ENCODE measurements at regions not wholly inside any gene's neighbourhood (a gene's known extent, or its start where the extent isn't known, plus 50 kb on each side); places are given as distances from the start of the nearest gene placed in this dataset.

- H3K36me3 ChIP-seq (ENCODE audit: control insufficient read depth, insufficient read depth, low read length) = no peaks in the 10 kb centered on the region
- Mint-ChIP-seq H3K9me3 (no peaks in the 10 kb centered on the region), H3K27ac (no peak overlapping the region), H3K4me1 (peaks cover 8% of the 10 kb centered on the region), H3K27me3 (ENCODE audit: insufficient read depth) (no peaks in the 10 kb centered on the region), H3K4me3 (no peak overlapping the region), H3K36me3 (ENCODE audit: low read depth) (no peaks in the 10 kb centered on the region)
- TF ChIP-seq, protein P1, sequence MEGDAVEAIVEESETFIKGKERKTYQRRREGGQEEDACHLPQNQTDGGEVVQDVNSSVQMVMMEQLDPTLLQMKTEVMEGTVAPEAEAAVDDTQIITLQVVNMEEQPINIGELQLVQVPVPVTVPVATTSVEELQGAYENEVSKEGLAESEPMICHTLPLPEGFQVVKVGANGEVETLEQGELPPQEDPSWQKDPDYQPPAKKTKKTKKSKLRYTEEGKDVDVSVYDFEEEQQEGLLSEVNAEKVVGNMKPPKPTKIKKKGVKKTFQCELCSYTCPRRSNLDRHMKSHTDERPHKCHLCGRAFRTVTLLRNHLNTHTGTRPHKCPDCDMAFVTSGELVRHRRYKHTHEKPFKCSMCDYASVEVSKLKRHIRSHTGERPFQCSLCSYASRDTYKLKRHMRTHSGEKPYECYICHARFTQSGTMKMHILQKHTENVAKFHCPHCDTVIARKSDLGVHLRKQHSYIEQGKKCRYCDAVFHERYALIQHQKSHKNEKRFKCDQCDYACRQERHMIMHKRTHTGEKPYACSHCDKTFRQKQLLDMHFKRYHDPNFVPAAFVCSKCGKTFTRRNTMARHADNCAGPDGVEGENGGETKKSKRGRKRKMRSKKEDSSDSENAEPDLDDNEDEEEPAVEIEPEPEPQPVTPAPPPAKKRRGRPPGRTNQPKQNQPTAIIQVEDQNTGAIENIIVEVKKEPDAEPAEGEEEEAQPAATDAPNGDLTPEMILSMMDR (conservative IDR thresholded peaks at IDR 0.05) = no peak
- H3K27ac ChIP-seq (ENCODE audit: low read depth, low read length) = no peak overlapping the region
- H3K9me3 ChIP-seq (ENCODE audit: control insufficient read depth, low read length) = no peaks in the 10 kb centered on the region
- no peak for DNase-seq
- H3K4me3 ChIP-seq (ENCODE audit: low read length) = no peak overlapping the region
- H3K27me3 ChIP-seq (ENCODE audit: control insufficient read depth, insufficient read depth, low read length, poor library complexity, severe bottlenecking) = no peaks in the 10 kb centered on the region
- WGBS, 2 experiments (ENCODE audit: insufficient coverage in 1 of 2, insufficient read length in 1 of 2) = 89 to 100% methylated on average over 3 to 9 of the region's 9 CpGs
- no peaks in the 10 kb centered on the region for H3K4me1 ChIP-seq (ENCODE audit: control insufficient read depth, insufficient read depth, low read length)
- H3K9ac ChIP-seq (ENCODE audit: extremely low read depth, low read length, poor library complexity, severe bottlenecking) = no peak overlapping the region
These were observed 77.5 kb downstream of the FOXL3 start for GRCh38 chr7:367351-367901.

DNA sequence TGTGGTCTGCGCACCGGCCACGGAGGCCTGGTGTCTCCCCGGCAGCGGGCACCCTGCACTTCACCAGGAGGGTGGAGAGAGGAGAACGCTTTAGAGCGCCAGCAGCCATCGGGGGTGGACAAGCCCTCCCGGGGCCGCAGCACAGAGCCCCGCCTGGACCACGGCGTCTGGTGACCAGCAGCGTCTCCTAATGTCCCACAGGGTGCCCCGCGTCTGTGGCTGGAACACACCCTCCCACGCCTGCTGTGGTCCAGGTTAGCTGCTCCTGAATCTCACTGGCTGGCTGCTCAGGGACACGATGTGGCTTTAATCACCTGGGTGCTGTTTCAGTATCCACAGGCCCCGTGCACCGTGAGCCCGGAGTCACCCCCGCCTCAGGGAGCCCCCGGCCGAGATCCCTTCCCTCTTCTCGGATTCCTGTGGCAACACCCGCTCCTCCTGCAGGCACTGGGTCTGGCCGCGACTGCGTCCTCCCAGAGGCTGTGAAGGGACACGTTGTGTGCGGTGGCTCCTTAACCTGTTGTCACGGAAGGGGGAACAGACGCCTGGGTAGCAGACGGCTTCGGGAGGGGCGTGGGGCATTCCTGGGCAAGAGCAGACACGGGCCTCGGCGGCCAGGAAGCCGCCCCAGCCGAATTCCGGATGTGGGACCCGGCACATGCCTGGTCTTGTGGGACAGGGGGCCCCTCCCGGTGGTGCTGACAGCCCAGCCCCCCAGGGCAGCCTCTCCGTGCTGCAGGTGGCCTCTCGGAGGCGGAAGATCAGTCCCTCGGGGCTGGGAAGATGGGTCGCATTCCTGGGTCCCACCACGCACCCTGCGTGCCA is 78.9 kb downstream of the FOXL3 start:
- no peak for DNase-seq
- Histone ChIP-seq H3K4me1 (ENCODE audit: control insufficient read depth, insufficient read depth, low read length) (peaks cover 6% of the 10 kb centered on the region), H3K9ac (ENCODE audit: extremely low read depth, low read length, poor library complexity, severe bottlenecking) (no peak overlapping the region), H3K27ac (ENCODE audit: low read depth, low read length) (no peak overlapping the region), H3K27me3 (ENCODE audit: control insufficient read depth, insufficient read depth, low read length, poor library complexity, severe bottlenecking) (no peaks in the 10 kb centered on the region), H3K9me3 (ENCODE audit: control insufficient read depth, low read length) (no peaks in the 10 kb centered on the region), H3K4me3 (ENCODE audit: low read length) (no peak overlapping the region), H3K36me3 (ENCODE audit: control insufficient read depth, insufficient read depth, low read length) (no peaks in the 10 kb centered on the region)
- no peaks in the 10 kb centered on the region for H3K27me3 Mint-ChIP-seq (ENCODE audit: insufficient read depth)
- no peak overlapping the region for H3K4me3 Mint-ChIP-seq
- 88 to 93% methylated on average over 31 to 51 of the region's 51 CpGs for WGBS, 2 experiments (ENCODE audit: insufficient coverage in 1 of 2, insufficient read length in 1 of 2)
- H3K36me3 Mint-ChIP-seq (ENCODE audit: low read depth) = no peaks in the 10 kb centered on the region
- peaks cover 16% of the 10 kb centered on the region for H3K4me1 Mint-ChIP-seq
- TF ChIP-seq, protein P1 (conservative IDR thresholded peaks at IDR 0.05) = no peak
- H3K9me3 Mint-ChIP-seq = no peaks in the 10 kb centered on the region
- no peak overlapping the region for H3K27ac Mint-ChIP-seq

- H3K27me3 Mint-ChIP-seq (ENCODE audit: insufficient read depth) = no peaks in the 10 kb centered on the region
- 92 to 94% methylated on average over 41 to 57 of the region's 57 CpGs for WGBS, 2 experiments (ENCODE audit: insufficient coverage in 1 of 2, insufficient read length in 1 of 2)
- no peak overlapping the region for H3K27ac Mint-ChIP-seq
- no peaks in the 10 kb centered on the region for H3K36me3 Mint-ChIP-seq (ENCODE audit: low read depth)
- H3K36me3 ChIP-seq (ENCODE audit: control insufficient read depth, insufficient read depth, low read length) = no peaks in the 10 kb centered on the region
- no peaks in the 10 kb centered on the region for H3K9me3 ChIP-seq (ENCODE audit: control insufficient read depth, low read length)
- H3K4me3 ChIP-seq (ENCODE audit: low read length) = no peak overlapping the region
- no peak overlapping the region for H3K4me3 Mint-ChIP-seq
- H3K27me3 ChIP-seq (ENCODE audit: control insufficient read depth, insufficient read depth, low read length, poor library complexity, severe bottlenecking) = no peaks in the 10 kb centered on the region
- peaks cover 6% of the 10 kb centered on the region for H3K4me1 ChIP-seq (ENCODE audit: control insufficient read depth, insufficient read depth, low read length)
- no peaks in the 10 kb centered on the region for H3K9me3 Mint-ChIP-seq
- TF ChIP-seq, protein P1 (conservative IDR thresholded peaks at IDR 0.05) = peak; percentile 77
- H3K27ac ChIP-seq (ENCODE audit: low read depth, low read length) = no peak overlapping the region
- peak; percentile 71 for DNase-seq
- H3K9ac ChIP-seq (ENCODE audit: extremely low read depth, low read length, poor library complexity, severe bottlenecking) = no peak overlapping the region
- H3K4me1 Mint-ChIP-seq = peaks cover 16% of the 10 kb centered on the region
These were observed 79.7 kb downstream of the FOXL3 start for GRCh38 chr7:369476-370258.

Measured in endodermal cell (in vitro differentiated cells).